ENCODE measurements at regions not wholly inside any gene's neighbourhood (a gene's known extent, or its start where the extent isn't known, plus 50 kb on each side); places are given as distances from the start of the nearest gene placed in this dataset.

DNA sequence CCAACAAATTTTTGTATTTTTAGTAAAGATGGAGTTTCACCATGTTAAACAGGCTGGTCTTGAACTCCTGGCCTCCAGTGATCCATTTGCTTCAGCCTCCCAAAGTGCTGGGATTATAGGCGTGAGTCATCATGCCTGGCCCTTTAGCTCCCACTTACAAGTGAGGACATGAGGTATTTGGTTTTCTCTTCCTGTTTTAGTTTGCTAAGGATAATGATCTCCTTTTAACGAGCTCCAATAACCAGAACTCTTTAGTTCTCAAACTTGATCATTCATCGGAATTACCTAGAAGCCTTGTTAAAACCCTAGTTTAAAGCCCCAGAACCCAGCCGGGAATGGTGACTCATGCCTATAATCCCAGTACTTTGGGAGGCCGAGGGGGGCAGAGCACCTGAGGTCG lies 481.4 kb downstream of the TYW1 start:
- Histone ChIP-seq H3K27me3 (no peaks in the 10 kb centered on the region), H3K9me3 (no peaks in the 10 kb centered on the region), H3K27ac (no peak overlapping the region), H3K36me3 (no peaks in the 10 kb centered on the region), H3K4me1 (no peaks in the 10 kb centered on the region), H3K4me3 (no peak overlapping the region)
- no peak for DNase-seq
- WGBS, 2 donors = 84 to 85% methylated on average over 6 of the region's 6 CpGs
- no peak for ATAC-seq (ENCODE audit: low FRiP score in 2 of 2)
- TF ChIP-seq POLR2AphosphoS5 (IDR thresholded peaks at IDR 0.05) (no peak), EP300 (IDR thresholded peaks at IDR 0.05) (no peak), POLR2A (IDR thresholded peaks at IDR 0.05) (no peak)
- TF ChIP-seq, protein P1, sequence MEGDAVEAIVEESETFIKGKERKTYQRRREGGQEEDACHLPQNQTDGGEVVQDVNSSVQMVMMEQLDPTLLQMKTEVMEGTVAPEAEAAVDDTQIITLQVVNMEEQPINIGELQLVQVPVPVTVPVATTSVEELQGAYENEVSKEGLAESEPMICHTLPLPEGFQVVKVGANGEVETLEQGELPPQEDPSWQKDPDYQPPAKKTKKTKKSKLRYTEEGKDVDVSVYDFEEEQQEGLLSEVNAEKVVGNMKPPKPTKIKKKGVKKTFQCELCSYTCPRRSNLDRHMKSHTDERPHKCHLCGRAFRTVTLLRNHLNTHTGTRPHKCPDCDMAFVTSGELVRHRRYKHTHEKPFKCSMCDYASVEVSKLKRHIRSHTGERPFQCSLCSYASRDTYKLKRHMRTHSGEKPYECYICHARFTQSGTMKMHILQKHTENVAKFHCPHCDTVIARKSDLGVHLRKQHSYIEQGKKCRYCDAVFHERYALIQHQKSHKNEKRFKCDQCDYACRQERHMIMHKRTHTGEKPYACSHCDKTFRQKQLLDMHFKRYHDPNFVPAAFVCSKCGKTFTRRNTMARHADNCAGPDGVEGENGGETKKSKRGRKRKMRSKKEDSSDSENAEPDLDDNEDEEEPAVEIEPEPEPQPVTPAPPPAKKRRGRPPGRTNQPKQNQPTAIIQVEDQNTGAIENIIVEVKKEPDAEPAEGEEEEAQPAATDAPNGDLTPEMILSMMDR (IDR thresholded peaks at IDR 0.05) = no peak

DNA sequence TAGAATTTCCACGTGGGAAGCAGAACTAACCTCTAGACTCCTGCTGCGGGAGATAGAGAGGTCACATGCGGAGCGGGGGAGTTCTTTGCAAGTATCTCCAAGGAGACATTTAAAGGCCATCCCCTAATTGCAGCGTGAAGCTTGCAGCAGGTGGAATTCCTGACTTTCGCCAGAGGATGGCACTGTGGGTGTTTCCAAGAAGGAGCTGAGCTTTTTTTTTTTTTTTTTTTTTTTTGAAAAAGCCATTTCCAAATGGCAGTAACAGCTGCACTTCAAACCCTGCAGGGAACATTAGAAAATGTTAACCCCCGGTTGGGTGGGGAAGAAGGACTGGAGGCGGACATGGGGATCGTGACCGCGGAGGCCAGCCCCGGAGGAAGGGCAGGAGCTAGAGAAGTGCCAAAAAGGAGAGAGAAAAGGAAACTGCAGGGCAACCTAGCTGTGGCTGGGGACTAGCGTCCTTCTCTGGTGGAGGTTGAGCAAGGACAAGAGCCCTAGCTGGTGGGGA lies 487.7 kb downstream of the TYW1 start:
- peak in 1 of 2 donors; percentile 65 for ATAC-seq (ENCODE audit: low FRiP score in 2 of 2)
- 0 to 1% methylated on average over 13 of the region's 13 CpGs for WGBS, 2 donors

DNA sequence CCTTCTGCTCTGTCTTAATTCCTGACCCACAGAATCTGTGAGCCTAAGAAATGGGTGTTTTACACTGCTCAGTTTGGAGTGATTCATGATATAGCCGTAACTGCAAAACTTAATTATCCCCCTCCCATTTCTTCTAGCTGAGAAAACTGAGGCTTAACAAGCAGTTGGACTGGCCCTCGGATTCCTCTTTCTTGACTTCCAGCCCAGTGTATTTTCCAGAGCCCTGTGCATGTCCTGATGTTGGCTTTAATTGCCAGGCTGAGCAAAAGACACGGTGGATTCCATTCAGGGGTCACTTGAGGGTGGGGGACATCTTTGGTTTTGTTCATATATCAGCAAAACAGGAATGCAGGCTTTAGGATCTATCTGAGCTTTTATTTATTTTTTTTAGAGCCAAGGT lies 489.8 kb downstream of the TYW1 start:
- Histone ChIP-seq H3K4me1 (peaks cover 4 to 10% (median 7%) of the 10 kb centered on the region in 4 donors), H3K27me3 (no peaks in the 10 kb centered on the region), H3K36me3 (no peaks in the 10 kb centered on the region), H3K9me3 (no peaks in the 10 kb centered on the region), H3K4me3 (no peak overlapping the region), H3K27ac (no peak overlapping the region)
- 78 to 83% methylated on average over 3 of the region's 3 CpGs for WGBS, 2 donors
- TF ChIP-seq, protein P1 (IDR thresholded peaks at IDR 0.05) = no peak
- TF ChIP-seq POLR2A (IDR thresholded peaks at IDR 0.05) (no peak), POLR2AphosphoS5 (IDR thresholded peaks at IDR 0.05) (no peak), EP300 (IDR thresholded peaks at IDR 0.05) (no peak)
- DNase-seq (no peak), ATAC-seq (ENCODE audit: low FRiP score in 2 of 2) (no peak)

More for the DNA sequence above, 487.7 kb downstream of the TYW1 start:
- H3K27me3 ChIP-seq = no peaks in the 10 kb centered on the region
- no peak for TF ChIP-seq POLR2A (IDR thresholded peaks at IDR 0.05)
- TF ChIP-seq POLR2AphosphoS5 (IDR thresholded peaks at IDR 0.05) = no peak
- TF ChIP-seq, protein P1 (IDR thresholded peaks at IDR 0.05) = peak in 5 of 6 experiments; percentile 38 to 65 (median 57)
- H3K27ac ChIP-seq = no peak overlapping the region
- H3K4me3 ChIP-seq = peak overlapping the region in 2 of 4 donors; percentile 31 to 36
- peaks cover 4 to 10% (median 7%) of the 10 kb centered on the region in 4 donors for H3K4me1 ChIP-seq
- DNase-seq = peak in 1 of 2 donors; percentile 26
- no peaks in the 10 kb centered on the region for H3K9me3 ChIP-seq
- H3K36me3 ChIP-seq = no peaks in the 10 kb centered on the region

DNA sequence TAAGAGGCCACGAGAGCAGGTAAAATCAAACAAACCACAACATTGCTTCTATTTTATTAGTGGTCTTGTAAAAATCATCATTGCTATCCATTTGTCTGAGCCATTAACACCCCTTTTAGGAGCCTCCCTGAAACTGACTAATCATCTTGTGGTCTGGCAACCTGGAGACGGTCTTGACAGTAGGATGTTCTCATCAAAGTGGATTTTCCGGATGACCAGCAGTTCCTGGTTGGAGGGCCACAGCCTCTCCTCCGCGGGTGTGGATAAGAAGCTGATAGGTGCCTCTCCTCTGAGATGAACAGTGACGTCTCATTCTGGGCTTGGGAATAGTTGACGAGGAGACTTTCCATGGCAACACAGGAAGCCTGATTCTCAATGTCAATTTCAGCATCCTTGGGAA lies 490.7 kb downstream of the TYW1 start:
- Histone ChIP-seq H3K27ac (no peak overlapping the region), H3K4me1 (peaks cover 4 to 10% (median 7%) of the 10 kb centered on the region in 4 donors), H3K27me3 (no peaks in the 10 kb centered on the region), H3K9me3 (peaks cover 0 to 5% (median 2%) of the 10 kb centered on the region in 4 donors), H3K4me3 (no peak overlapping the region), H3K36me3 (no peaks in the 10 kb centered on the region)
- TF ChIP-seq POLR2AphosphoS5 (IDR thresholded peaks at IDR 0.05) (no peak), POLR2A (IDR thresholded peaks at IDR 0.05) (no peak)
- ATAC-seq (ENCODE audit: low FRiP score in 2 of 2) (no peak), DNase-seq (no peak)
- WGBS, 2 donors = 81 to 84% methylated on average over 7 of the region's 7 CpGs

DNA sequence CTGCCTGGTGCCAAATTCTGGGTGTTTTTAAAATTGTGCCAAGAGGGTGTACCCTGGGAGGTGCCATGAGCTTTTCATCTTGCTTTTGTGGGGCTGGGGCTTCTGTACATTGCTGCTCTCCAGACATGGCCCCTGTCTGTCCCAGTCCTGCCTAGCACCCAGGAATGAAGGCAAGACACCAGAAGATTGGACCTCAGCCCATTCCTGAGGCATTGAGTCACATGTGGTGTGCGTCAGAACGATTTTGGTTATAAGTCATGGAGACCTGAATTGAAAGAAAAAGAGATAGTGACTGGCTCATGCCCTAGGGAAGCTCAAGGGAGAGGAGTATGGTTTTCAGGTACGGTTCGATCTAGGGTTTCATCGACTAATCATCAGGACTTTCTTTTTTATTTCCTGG lies 493.2 kb downstream of the TYW1 start:
- WGBS, 2 donors = 90 to 92% methylated on average over 5 of the region's 5 CpGs
- no peak overlapping the region for H3K4me3 ChIP-seq
- no peaks in the 10 kb centered on the region for H3K36me3 ChIP-seq
- no peaks in the 10 kb centered on the region for H3K27me3 ChIP-seq
- H3K9me3 ChIP-seq = peaks cover 0 to 5% (median 2%) of the 10 kb centered on the region in 4 donors
- DNase-seq (no peak), ATAC-seq (ENCODE audit: low FRiP score in 2 of 2) (no peak)
- H3K4me1 ChIP-seq = peaks cover 0 to 4% (median under 1%) of the 10 kb centered on the region in 4 donors
- TF ChIP-seq POLR2AphosphoS5 (IDR thresholded peaks at IDR 0.05) (no peak), EP300 (IDR thresholded peaks at IDR 0.05) (no peak), POLR2A (IDR thresholded peaks at IDR 0.05) (no peak)
- TF ChIP-seq, protein P1 (IDR thresholded peaks at IDR 0.05) = no peak
- no peak overlapping the region for H3K27ac ChIP-seq
